ENCODE measurements at regions not wholly inside any gene's neighbourhood (a gene's known extent, or its start where the extent isn't known, plus 50 kb on each side); places are given as distances from the start of the nearest gene placed in this dataset.

- ATAC-seq: peak; percentile 70
- H3K9me3 ChIP-seq (ENCODE audit: control insufficient read depth, insufficient read depth, low read depth, low read length): no peaks in the 10 kb centered on the region
- H3K27me3 ChIP-seq (ENCODE audit: control insufficient read depth, insufficient read depth, low read length): no peaks in the 10 kb centered on the region
- TF ChIP-seq, protein P1, sequence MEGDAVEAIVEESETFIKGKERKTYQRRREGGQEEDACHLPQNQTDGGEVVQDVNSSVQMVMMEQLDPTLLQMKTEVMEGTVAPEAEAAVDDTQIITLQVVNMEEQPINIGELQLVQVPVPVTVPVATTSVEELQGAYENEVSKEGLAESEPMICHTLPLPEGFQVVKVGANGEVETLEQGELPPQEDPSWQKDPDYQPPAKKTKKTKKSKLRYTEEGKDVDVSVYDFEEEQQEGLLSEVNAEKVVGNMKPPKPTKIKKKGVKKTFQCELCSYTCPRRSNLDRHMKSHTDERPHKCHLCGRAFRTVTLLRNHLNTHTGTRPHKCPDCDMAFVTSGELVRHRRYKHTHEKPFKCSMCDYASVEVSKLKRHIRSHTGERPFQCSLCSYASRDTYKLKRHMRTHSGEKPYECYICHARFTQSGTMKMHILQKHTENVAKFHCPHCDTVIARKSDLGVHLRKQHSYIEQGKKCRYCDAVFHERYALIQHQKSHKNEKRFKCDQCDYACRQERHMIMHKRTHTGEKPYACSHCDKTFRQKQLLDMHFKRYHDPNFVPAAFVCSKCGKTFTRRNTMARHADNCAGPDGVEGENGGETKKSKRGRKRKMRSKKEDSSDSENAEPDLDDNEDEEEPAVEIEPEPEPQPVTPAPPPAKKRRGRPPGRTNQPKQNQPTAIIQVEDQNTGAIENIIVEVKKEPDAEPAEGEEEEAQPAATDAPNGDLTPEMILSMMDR (IDR thresholded peaks at IDR 0.05): no peak
- TF ChIP-seq TCF7L2 (IDR thresholded peaks at IDR 0.05; ENCODE audit: low read depth, low read length) (no peak), POLR2AphosphoS5 (IDR thresholded peaks at IDR 0.05; ENCODE audit: low read depth, low read length) (no peak), SIN3A (IDR thresholded peaks at IDR 0.05; ENCODE audit: borderline replicate concordance, insufficient read depth, low read depth, low read length) (no peak)
- TF ChIP-seq, protein P2, sequence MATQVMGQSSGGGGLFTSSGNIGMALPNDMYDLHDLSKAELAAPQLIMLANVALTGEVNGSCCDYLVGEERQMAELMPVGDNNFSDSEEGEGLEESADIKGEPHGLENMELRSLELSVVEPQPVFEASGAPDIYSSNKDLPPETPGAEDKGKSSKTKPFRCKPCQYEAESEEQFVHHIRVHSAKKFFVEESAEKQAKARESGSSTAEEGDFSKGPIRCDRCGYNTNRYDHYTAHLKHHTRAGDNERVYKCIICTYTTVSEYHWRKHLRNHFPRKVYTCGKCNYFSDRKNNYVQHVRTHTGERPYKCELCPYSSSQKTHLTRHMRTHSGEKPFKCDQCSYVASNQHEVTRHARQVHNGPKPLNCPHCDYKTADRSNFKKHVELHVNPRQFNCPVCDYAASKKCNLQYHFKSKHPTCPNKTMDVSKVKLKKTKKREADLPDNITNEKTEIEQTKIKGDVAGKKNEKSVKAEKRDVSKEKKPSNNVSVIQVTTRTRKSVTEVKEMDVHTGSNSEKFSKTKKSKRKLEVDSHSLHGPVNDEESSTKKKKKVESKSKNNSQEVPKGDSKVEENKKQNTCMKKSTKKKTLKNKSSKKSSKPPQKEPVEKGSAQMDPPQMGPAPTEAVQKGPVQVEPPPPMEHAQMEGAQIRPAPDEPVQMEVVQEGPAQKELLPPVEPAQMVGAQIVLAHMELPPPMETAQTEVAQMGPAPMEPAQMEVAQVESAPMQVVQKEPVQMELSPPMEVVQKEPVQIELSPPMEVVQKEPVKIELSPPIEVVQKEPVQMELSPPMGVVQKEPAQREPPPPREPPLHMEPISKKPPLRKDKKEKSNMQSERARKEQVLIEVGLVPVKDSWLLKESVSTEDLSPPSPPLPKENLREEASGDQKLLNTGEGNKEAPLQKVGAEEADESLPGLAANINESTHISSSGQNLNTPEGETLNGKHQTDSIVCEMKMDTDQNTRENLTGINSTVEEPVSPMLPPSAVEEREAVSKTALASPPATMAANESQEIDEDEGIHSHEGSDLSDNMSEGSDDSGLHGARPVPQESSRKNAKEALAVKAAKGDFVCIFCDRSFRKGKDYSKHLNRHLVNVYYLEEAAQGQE (IDR thresholded peaks at IDR 0.05; ENCODE audit: insufficient read depth in 1 of 2, low read depth in 2 of 2, low read length in 1 of 2): no peak
- ChIA-PET POLR2A (no interaction called here), CTCF (no interaction called here)
- intact Hi-C loops (cut with micrococcal nuclease; ENCODE audit: unreplicated experiment) (no loop called here), in situ Hi-C loops (cut with HindIII; ENCODE audit: low pct_unique_long_range_greater_than_20kb, low sequenced_read_pairs) (no loop called here)
- no peak overlapping the region for H3K27ac ChIP-seq (ENCODE audit: low read length)
- no peak for DNase-seq (ENCODE audit: low read depth, low spot score)
- no peaks in the 10 kb centered on the region for H3K36me3 ChIP-seq (ENCODE audit: control insufficient read depth, insufficient read depth, low read length)
- no peak overlapping the region for H3K4me3 ChIP-seq (ENCODE audit: low read depth in 2 of 2, low read length in 2 of 2)
- H3K4me1 ChIP-seq (ENCODE audit: control insufficient read depth, insufficient read depth, low read length): no peaks in the 10 kb centered on the region
- no TSS peak for BruUV-seq (replicated peaks)
Observed at GRCh38 chr12:66066137-66066928, 64.2 kb downstream of the LLPH start.

DNA sequence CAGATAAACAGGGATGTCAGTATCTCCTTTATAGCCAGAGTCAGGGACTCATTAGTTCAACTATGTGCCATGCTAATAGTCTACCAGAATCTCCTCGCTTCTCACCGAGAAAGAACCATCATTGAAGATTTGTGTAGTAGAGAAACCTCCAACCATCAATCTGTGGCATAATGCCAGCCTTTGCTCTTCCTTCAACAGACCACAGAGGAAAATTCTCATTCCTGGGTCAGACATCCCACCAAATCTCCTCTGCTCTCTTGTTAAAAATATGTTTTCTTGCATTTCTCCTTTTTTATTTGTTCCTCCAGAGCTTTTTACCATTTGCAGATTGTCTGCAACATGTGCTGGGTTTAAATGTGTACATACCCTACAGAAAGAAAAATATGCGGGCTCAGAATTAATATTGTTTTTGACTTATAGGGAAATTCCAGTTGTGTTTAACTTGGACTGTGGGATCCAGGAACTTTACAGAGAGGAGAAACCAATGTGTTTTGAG, 64.9 kb downstream of the LLPH start:
- CTCF ChIA-PET: no interaction called here
- H3K27ac ChIP-seq (ENCODE audit: low read length): no peak overlapping the region

More for the DNA sequence above, 64.9 kb downstream of the LLPH start:
- no peaks in the 10 kb centered on the region for H3K9me3 ChIP-seq (ENCODE audit: control insufficient read depth, insufficient read depth, low read depth, low read length)
- TF ChIP-seq SIN3A (IDR thresholded peaks at IDR 0.05; ENCODE audit: borderline replicate concordance, insufficient read depth, low read depth, low read length) (no peak), POLR2AphosphoS5 (IDR thresholded peaks at IDR 0.05; ENCODE audit: low read depth, low read length) (no peak), TCF7L2 (IDR thresholded peaks at IDR 0.05; ENCODE audit: low read depth, low read length) (no peak)
- TF ChIP-seq, protein P2 (IDR thresholded peaks at IDR 0.05; ENCODE audit: insufficient read depth in 1 of 2, low read depth in 2 of 2, low read length in 1 of 2): no peak
- TF ChIP-seq, protein P1 (IDR thresholded peaks at IDR 0.05): no peak
- in situ Hi-C loops (cut with HindIII; ENCODE audit: low pct_unique_long_range_greater_than_20kb, low sequenced_read_pairs): no loop called here
- DNase-seq (ENCODE audit: low read depth, low spot score) (no peak), ATAC-seq (no peak)
- no TSS peak for BruUV-seq (replicated peaks)
- no peak overlapping the region for H3K4me3 ChIP-seq (ENCODE audit: low read depth in 2 of 2, low read length in 2 of 2)
- intact Hi-C loops (cut with micrococcal nuclease; ENCODE audit: unreplicated experiment): no loop called here
- H3K27me3 ChIP-seq (ENCODE audit: control insufficient read depth, insufficient read depth, low read length): no peaks in the 10 kb centered on the region
- POLR2A ChIA-PET: no interaction called here
- no peaks in the 10 kb centered on the region for H3K36me3 ChIP-seq (ENCODE audit: control insufficient read depth, insufficient read depth, low read length)
- H3K4me1 ChIP-seq (ENCODE audit: control insufficient read depth, insufficient read depth, low read length): no peaks in the 10 kb centered on the region
